ENCODE measurements at regions not wholly inside any gene's neighbourhood (a gene's known extent, or its start where the extent isn't known, plus 50 kb on each side); places are given as distances from the start of the nearest gene placed in this dataset.

- DNase-seq (ENCODE audit: low read depth in 2 of 2), result no peak
Observed at GRCh38 chr14:61625165-61625564, 70.1 kb upstream of the HIF1A start.

GRCh38 chr14:61627612-61628011 is 67.7 kb upstream of the HIF1A start:
- DNase-seq (ENCODE audit: low read depth in 2 of 2), result no peak

- DNase-seq (ENCODE audit: low read depth in 2 of 2), result no peak
Observed at GRCh38 chr14:61628016-61628725, 67.1 kb upstream of the HIF1A start.

GRCh38 chr14:61630399-61631044 is 64.8 kb upstream of the HIF1A start:
- no peak for DNase-seq (ENCODE audit: low read depth in 2 of 2)

GRCh38 chr14:61631045-61631687 is 64.1 kb upstream of the HIF1A start:
- DNase-seq (ENCODE audit: low read depth in 2 of 2), result no peak

- DNase-seq (ENCODE audit: low read depth in 2 of 2), result no peak
Observed at GRCh38 chr14:61632401-61632800, 62.9 kb upstream of the HIF1A start.

- DNase-seq (ENCODE audit: low read depth in 2 of 2), result no peak
Observed at GRCh38 chr14:61632807-61633206, 62.5 kb upstream of the HIF1A start.

- DNase-seq (ENCODE audit: low read depth in 2 of 2), result no peak
Observed at GRCh38 chr14:61636291-61636690, 59.0 kb upstream of the HIF1A start.

GRCh38 chr14:61636779-61637178 is 58.5 kb upstream of the HIF1A start:
- no peak for DNase-seq (ENCODE audit: low read depth in 2 of 2)

GRCh38 chr14:61638595-61639387 is 56.5 kb upstream of the HIF1A start:
- no peak for DNase-seq (ENCODE audit: low read depth in 2 of 2)

- DNase-seq (ENCODE audit: low read depth in 2 of 2), result no peak
Observed at GRCh38 chr14:61640158-61641136, 54.9 kb upstream of the HIF1A start.

- DNase-seq (ENCODE audit: low read depth in 2 of 2), result no peak
Observed at GRCh38 chr14:61641914-61642613, 53.2 kb upstream of the HIF1A start.

GRCh38 chr14:61642614-61642982 is 52.7 kb upstream of the HIF1A start:
- no peak for DNase-seq (ENCODE audit: low read depth in 2 of 2)

GRCh38 chr14:61643555-61643954 is 51.8 kb upstream of the HIF1A start:
- DNase-seq (ENCODE audit: low read depth in 2 of 2), result no peak

GRCh38 chr14:61644175-61644574 is 51.1 kb upstream of the HIF1A start:
- no peak for DNase-seq (ENCODE audit: low read depth in 2 of 2)

GRCh38 chr14:61644834-61645233 is 50.5 kb upstream of the HIF1A start:
- no peak for DNase-seq (ENCODE audit: low read depth in 2 of 2)

GRCh38 chr14:61645247-61645646 is 50.1 kb upstream of the HIF1A start:
- DNase-seq (ENCODE audit: low read depth in 2 of 2), result no peak
